ENCODE measurements at regions not wholly inside any gene's neighbourhood (a gene's known extent, or its start where the extent isn't known, plus 50 kb on each side); places are given as distances from the start of the nearest gene placed in this dataset.
"Not testable (repeated sequence)": the region's sequence is repeated elsewhere in the genome, so short reads cannot be mapped to it uniquely, and the experiment has no call there.

DNA sequence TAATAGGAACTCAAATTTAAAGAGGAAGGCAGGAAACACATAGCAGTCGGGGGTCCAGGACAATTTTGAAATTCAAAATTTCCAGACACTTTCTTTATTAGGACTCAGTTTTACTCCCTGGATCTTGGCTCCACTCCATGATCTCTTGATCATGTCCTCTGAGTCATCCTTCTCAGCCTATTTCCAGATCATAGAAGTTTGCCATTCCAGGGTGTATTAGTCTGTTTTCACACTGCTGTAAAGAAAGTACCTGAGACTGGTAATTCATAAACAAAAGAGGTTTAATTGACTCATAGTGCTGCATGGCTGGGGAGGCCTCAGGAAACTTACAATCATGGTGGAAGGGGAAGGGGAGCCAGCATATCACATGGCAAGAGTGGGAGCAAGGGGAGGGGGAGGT lies 564.7 kb upstream of the ACTRT1 start:
- H3K4me1 ChIP-seq (ENCODE audit: control insufficient read depth in 1 of 2, insufficient read depth in 2 of 2, low read length in 2 of 2), result no peaks in the 10 kb centered on the region
- 62 to 91% methylated on average over 1 of the region's 1 CpG for WGBS, 2 donors
- no peak for ATAC-seq (ENCODE audit: low FRiP score)
- intact Hi-C loops (cut with DNase I), result no loop called here
- no peak overlapping the region for H3K4me3 ChIP-seq (ENCODE audit: low read length in 2 of 2)
- no peaks in the 10 kb centered on the region for H3K27me3 ChIP-seq (ENCODE audit: control insufficient read depth in 1 of 2, insufficient read depth in 2 of 2, low read length in 1 of 2)
- no peaks in the 10 kb centered on the region for H3K9me3 ChIP-seq (ENCODE audit: control insufficient read depth, low read length)
- DNase-seq, result no peak
- no peaks in the 10 kb centered on the region for H3K36me3 ChIP-seq (ENCODE audit: control insufficient read depth in 1 of 2, insufficient read depth in 2 of 2, low read length in 1 of 2)
- no peak overlapping the region for H3K27ac ChIP-seq (ENCODE audit: low read depth in 1 of 2, low read length in 2 of 2)

- DNase-seq; H3K27ac ChIP-seq (ENCODE audit: low read depth in 1 of 2, low read length in 2 of 2); H3K27me3 ChIP-seq (ENCODE audit: control insufficient read depth in 1 of 2, insufficient read depth in 2 of 2, low read length in 1 of 2); H3K4me1 ChIP-seq (ENCODE audit: control insufficient read depth in 1 of 2, insufficient read depth in 2 of 2, low read length in 2 of 2); H3K4me3 ChIP-seq (ENCODE audit: low read length in 2 of 2); H3K9me3 ChIP-seq (ENCODE audit: control insufficient read depth, low read length); H3K36me3 ChIP-seq (ENCODE audit: control insufficient read depth in 1 of 2, insufficient read depth in 2 of 2, low read length in 1 of 2); ATAC-seq (ENCODE audit: low FRiP score); intact Hi-C loops (cut with DNase I): not testable (repeated sequence)
- WGBS, 2 donors, result 81 to 88% methylated on average over 12 to 15 of the region's 16 CpGs
These were observed 554.6 kb upstream of the ACTRT1 start for GRCh38 chrX:128606817-128607216.

- H3K27me3 ChIP-seq (ENCODE audit: control insufficient read depth in 1 of 2, insufficient read depth in 2 of 2, low read length in 1 of 2); H3K36me3 ChIP-seq (ENCODE audit: control insufficient read depth in 1 of 2, insufficient read depth in 2 of 2, low read length in 1 of 2); DNase-seq; H3K9me3 ChIP-seq (ENCODE audit: control insufficient read depth, low read length); H3K4me1 ChIP-seq (ENCODE audit: control insufficient read depth in 1 of 2, insufficient read depth in 2 of 2, low read length in 2 of 2); intact Hi-C loops (cut with DNase I); H3K27ac ChIP-seq (ENCODE audit: low read depth in 1 of 2, low read length in 2 of 2); H3K4me3 ChIP-seq (ENCODE audit: low read length in 2 of 2); ATAC-seq (ENCODE audit: low FRiP score): not testable (repeated sequence)
- 59 to 60% methylated on average over 27 to 31 of the region's 31 CpGs for WGBS, 2 donors
These were observed 554.2 kb upstream of the ACTRT1 start for GRCh38 chrX:128606357-128606756.

DNA sequence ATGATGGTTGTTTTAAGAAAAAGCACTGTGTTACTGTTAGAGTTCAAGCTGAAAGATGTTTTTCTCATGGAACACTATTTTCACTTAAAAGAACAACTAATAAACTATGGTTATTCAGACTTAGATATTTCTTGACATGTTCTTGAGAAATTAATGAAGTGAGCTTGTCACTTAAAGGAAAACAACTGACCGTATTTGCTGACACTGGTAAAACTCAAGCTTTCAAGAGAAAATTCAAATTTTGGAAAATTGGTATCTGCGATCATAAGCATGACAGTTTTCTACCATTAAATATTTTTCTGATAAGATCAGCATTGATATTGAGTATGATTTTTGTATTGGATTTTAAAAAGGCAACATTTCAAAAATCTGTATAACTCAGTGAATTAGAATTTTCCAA lies 549.5 kb upstream of the ACTRT1 start:
- no peak overlapping the region for H3K27ac ChIP-seq (ENCODE audit: low read depth in 1 of 2, low read length in 2 of 2)
- no peak for ATAC-seq (ENCODE audit: low FRiP score)
- WGBS, 2 donors, result 77 to 79% methylated on average over 2 of the region's 2 CpGs
- H3K9me3 ChIP-seq (ENCODE audit: control insufficient read depth, low read length), result no peaks in the 10 kb centered on the region
- no peaks in the 10 kb centered on the region for H3K27me3 ChIP-seq (ENCODE audit: control insufficient read depth in 1 of 2, insufficient read depth in 2 of 2, low read length in 1 of 2)
- no peak overlapping the region for H3K4me3 ChIP-seq (ENCODE audit: low read length in 2 of 2)
- no peaks in the 10 kb centered on the region for H3K36me3 ChIP-seq (ENCODE audit: control insufficient read depth in 1 of 2, insufficient read depth in 2 of 2, low read length in 1 of 2)
- H3K4me1 ChIP-seq (ENCODE audit: control insufficient read depth in 1 of 2, insufficient read depth in 2 of 2, low read length in 2 of 2), result no peaks in the 10 kb centered on the region
- intact Hi-C loops (cut with DNase I), result no loop called here
- no peak for DNase-seq

DNA sequence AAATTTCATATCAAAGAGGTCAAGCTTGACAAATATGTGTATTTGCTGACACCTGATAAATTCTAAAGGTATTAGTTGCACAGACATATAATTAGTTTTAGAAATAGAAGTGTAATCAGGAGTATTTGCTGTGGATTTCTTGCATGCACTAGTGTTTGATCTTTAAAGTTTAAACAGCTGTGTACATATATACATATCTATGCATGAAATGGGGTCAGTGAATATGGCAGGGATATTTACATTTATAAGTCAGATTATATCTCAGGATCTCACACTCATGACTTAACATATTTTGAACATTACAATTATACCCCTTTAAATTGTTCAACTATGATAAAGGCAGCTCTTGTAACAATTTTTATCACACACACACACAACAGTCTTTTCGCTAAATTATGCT lies 547.4 kb upstream of the ACTRT1 start:
- WGBS, 2 donors, result 53 to 95% methylated on average over 1 of the region's 1 CpG
- intact Hi-C loops (cut with DNase I), result no loop called here
- Histone ChIP-seq H3K9me3 (ENCODE audit: control insufficient read depth, low read length) (no peaks in the 10 kb centered on the region), H3K27ac (ENCODE audit: low read depth in 1 of 2, low read length in 2 of 2) (no peak overlapping the region), H3K4me3 (ENCODE audit: low read length in 2 of 2) (no peak overlapping the region), H3K27me3 (ENCODE audit: control insufficient read depth in 1 of 2, insufficient read depth in 2 of 2, low read length in 1 of 2) (no peaks in the 10 kb centered on the region), H3K36me3 (ENCODE audit: control insufficient read depth in 1 of 2, insufficient read depth in 2 of 2, low read length in 1 of 2) (no peaks in the 10 kb centered on the region), H3K4me1 (ENCODE audit: control insufficient read depth in 1 of 2, insufficient read depth in 2 of 2, low read length in 2 of 2) (no peaks in the 10 kb centered on the region)
- no peak for ATAC-seq (ENCODE audit: low FRiP score)
- no peak for DNase-seq

GRCh38 chrX:128582036-128582435 lies 529.8 kb upstream of the ACTRT1 start:
- no peak overlapping the region for H3K4me3 ChIP-seq (ENCODE audit: low read length in 2 of 2)
- WGBS, 2 donors, result 72 to 79% methylated on average over 6 of the region's 6 CpGs

GRCh38 chrX:128581615-128582014 lies 529.4 kb upstream of the ACTRT1 start:
- 44 to 62% methylated on average over 2 of the region's 2 CpGs for WGBS, 2 donors
- no peak for ATAC-seq (ENCODE audit: low FRiP score)
- Histone ChIP-seq H3K4me1 (ENCODE audit: control insufficient read depth in 1 of 2, insufficient read depth in 2 of 2, low read length in 2 of 2) (no peaks in the 10 kb centered on the region), H3K27ac (ENCODE audit: low read depth in 1 of 2, low read length in 2 of 2) (no peak overlapping the region), H3K27me3 (ENCODE audit: control insufficient read depth in 1 of 2, insufficient read depth in 2 of 2, low read length in 1 of 2) (no peaks in the 10 kb centered on the region), H3K36me3 (ENCODE audit: control insufficient read depth in 1 of 2, insufficient read depth in 2 of 2, low read length in 1 of 2) (no peaks in the 10 kb centered on the region), H3K9me3 (ENCODE audit: control insufficient read depth, low read length) (no peaks in the 10 kb centered on the region), H3K4me3 (ENCODE audit: low read length in 2 of 2) (no peak overlapping the region)
- intact Hi-C loops (cut with DNase I), result no loop called here
- no peak for DNase-seq

More at GRCh38 chrX:128582036-128582435, 529.8 kb upstream of the ACTRT1 start:
- Histone ChIP-seq H3K4me1 (ENCODE audit: control insufficient read depth in 1 of 2, insufficient read depth in 2 of 2, low read length in 2 of 2) (no peaks in the 10 kb centered on the region), H3K9me3 (ENCODE audit: control insufficient read depth, low read length) (no peaks in the 10 kb centered on the region), H3K27me3 (ENCODE audit: control insufficient read depth in 1 of 2, insufficient read depth in 2 of 2, low read length in 1 of 2) (no peaks in the 10 kb centered on the region), H3K36me3 (ENCODE audit: control insufficient read depth in 1 of 2, insufficient read depth in 2 of 2, low read length in 1 of 2) (no peaks in the 10 kb centered on the region), H3K27ac (ENCODE audit: low read depth in 1 of 2, low read length in 2 of 2) (no peak overlapping the region)
- no peak for ATAC-seq (ENCODE audit: low FRiP score)
- no peak for DNase-seq
- intact Hi-C loops (cut with DNase I), result no loop called here

GRCh38 chrX:128543114-128543513 lies 490.9 kb upstream of the ACTRT1 start:
- no peak overlapping the region for H3K4me3 ChIP-seq (ENCODE audit: low read length in 2 of 2)
- peaks cover 2% of the 10 kb centered on the region for H3K9me3 ChIP-seq (ENCODE audit: control insufficient read depth, low read length)

GRCh38 chrX:128518508-128518907 lies 466.3 kb upstream of the ACTRT1 start:
- Histone ChIP-seq H3K9me3 (ENCODE audit: control insufficient read depth, low read length) (no peaks in the 10 kb centered on the region), H3K36me3 (ENCODE audit: control insufficient read depth in 1 of 2, insufficient read depth in 2 of 2, low read length in 1 of 2) (no peaks in the 10 kb centered on the region), H3K27me3 (ENCODE audit: control insufficient read depth in 1 of 2, insufficient read depth in 2 of 2, low read length in 1 of 2) (no peaks in the 10 kb centered on the region), H3K27ac (ENCODE audit: low read depth in 1 of 2, low read length in 2 of 2) (no peak overlapping the region), H3K4me1 (ENCODE audit: control insufficient read depth in 1 of 2, insufficient read depth in 2 of 2, low read length in 2 of 2) (no peaks in the 10 kb centered on the region), H3K4me3 (ENCODE audit: low read length in 2 of 2) (no peak overlapping the region)
- WGBS, 2 donors, result 38 to 59% methylated on average over 3 of the region's 3 CpGs
- ATAC-seq (ENCODE audit: low FRiP score) (no peak), DNase-seq (no peak)
- intact Hi-C loops (cut with DNase I), result no loop called here

More at GRCh38 chrX:128543114-128543513, 490.9 kb upstream of the ACTRT1 start:
- ATAC-seq (ENCODE audit: low FRiP score) (no peak), DNase-seq (no peak)
- Histone ChIP-seq H3K27me3 (ENCODE audit: control insufficient read depth in 1 of 2, insufficient read depth in 2 of 2, low read length in 1 of 2) (no peaks in the 10 kb centered on the region), H3K27ac (ENCODE audit: low read depth in 1 of 2, low read length in 2 of 2) (no peak overlapping the region), H3K4me1 (ENCODE audit: control insufficient read depth in 1 of 2, insufficient read depth in 2 of 2, low read length in 2 of 2) (no peaks in the 10 kb centered on the region), H3K36me3 (ENCODE audit: control insufficient read depth in 1 of 2, insufficient read depth in 2 of 2, low read length in 1 of 2) (no peaks in the 10 kb centered on the region)
- WGBS, 2 donors, result 85 to 95% methylated on average over 5 of the region's 5 CpGs
- intact Hi-C loops (cut with DNase I), result no loop called here

All from aorta (tissue), 5 donors.